Vagina (tissue), 2 donors: ENCODE measurements at regions not wholly inside any gene's neighbourhood (a gene's known extent, or its start where the extent isn't known, plus 50 kb on each side); places are given as distances from the start of the nearest gene placed in this dataset.
"Not testable (repeated sequence)": the region's sequence is repeated elsewhere in the genome, so short reads cannot be mapped to it uniquely, and the experiment has no call there.

Experiments
- DNase-seq, 2 donors: peaks; one replicate each; pipeline ENCODE4 v3.0.0-alpha.2; 2017; ENCODE audit errors: extremely low spot score in 2 of 2
- H3K27ac ChIP-seq: fragments of 200-600 bp; sonication (generic); one replicate; pipeline ENCODE4 v1.5.1; 2019
- H3K27me3 ChIP-seq: fragments of 200-600 bp; sonication (generic); one replicate; pipeline ENCODE4 v1.5.1; 2019
- H3K36me3 ChIP-seq, 2 donors: fragments of 200-600 bp; sonication (generic); one replicate each; pipeline ENCODE4 v1.5.1; 2017 to 2019
- H3K4me1 ChIP-seq: fragments of 200-600 bp; sonication (generic); one replicate; pipeline ENCODE4 v1.5.1; 2019
- H3K4me3 ChIP-seq, 2 donors: fragments of 200-600 bp; sonication (generic); 1 replicate in 1 of 2; 2 replicates in 1 of 2; pipeline ENCODE4 v1.5.1; 2016 to 2019
- H3K9me3 ChIP-seq: fragments of 200-600 bp; sonication (generic); one replicate; pipeline ENCODE4 v1.5.1; 2019
- POLR2A ChIP-seq, 2 donors: fragments of 450-650 bp; IDR thresholded peaks; one replicate each; pipeline ENCODE4 v1.6.1; 2017; ENCODE audit warnings: antibody characterized with exemption in 2 of 2, mild to moderate bottlenecking in 2 of 2, moderate library complexity in 2 of 2
- POLR2AphosphoS5 ChIP-seq, 2 donors: sonication (generic); formaldehyde crosslinking; IDR thresholded peaks; one replicate each; pipeline ENCODE4 v1.9.0; 2017; ENCODE audit warnings: antibody characterized with exemption in 2 of 2, mild to moderate bottlenecking in 2 of 2, low read depth in 1 of 2; ENCODE audit not compliant: insufficient read depth in 1 of 2
- intact Hi-C: fragments of 100-400 bp; cut with DNase I; formaldehyde crosslinking; loops from one replicate; pipeline ENCODE4 v1.15.1; 2023
- TF ChIP-seq, protein P1 (sequence below), 3 experiments: fragments of 450-650 bp in 2 of 3; fragments of 200-600 bp in 1 of 3; sonication (generic) in 1 of 3; IDR thresholded peaks; one replicate each; pipeline ENCODE4 v1.5.1; 2017 to 2019; ENCODE audit warnings: antibody characterized with exemption in 3 of 3, mild to moderate bottlenecking in 2 of 3, moderate library complexity in 2 of 3

GRCh38 chr1:68908316-68908715, 411.4 kb upstream of the DEPDC1 start:
- TF ChIP-seq, protein P1, sequence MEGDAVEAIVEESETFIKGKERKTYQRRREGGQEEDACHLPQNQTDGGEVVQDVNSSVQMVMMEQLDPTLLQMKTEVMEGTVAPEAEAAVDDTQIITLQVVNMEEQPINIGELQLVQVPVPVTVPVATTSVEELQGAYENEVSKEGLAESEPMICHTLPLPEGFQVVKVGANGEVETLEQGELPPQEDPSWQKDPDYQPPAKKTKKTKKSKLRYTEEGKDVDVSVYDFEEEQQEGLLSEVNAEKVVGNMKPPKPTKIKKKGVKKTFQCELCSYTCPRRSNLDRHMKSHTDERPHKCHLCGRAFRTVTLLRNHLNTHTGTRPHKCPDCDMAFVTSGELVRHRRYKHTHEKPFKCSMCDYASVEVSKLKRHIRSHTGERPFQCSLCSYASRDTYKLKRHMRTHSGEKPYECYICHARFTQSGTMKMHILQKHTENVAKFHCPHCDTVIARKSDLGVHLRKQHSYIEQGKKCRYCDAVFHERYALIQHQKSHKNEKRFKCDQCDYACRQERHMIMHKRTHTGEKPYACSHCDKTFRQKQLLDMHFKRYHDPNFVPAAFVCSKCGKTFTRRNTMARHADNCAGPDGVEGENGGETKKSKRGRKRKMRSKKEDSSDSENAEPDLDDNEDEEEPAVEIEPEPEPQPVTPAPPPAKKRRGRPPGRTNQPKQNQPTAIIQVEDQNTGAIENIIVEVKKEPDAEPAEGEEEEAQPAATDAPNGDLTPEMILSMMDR (IDR thresholded peaks at IDR 0.05), result no peak
- TF ChIP-seq POLR2AphosphoS5 (IDR thresholded peaks at IDR 0.05; ENCODE audit: insufficient read depth in 1 of 2, low read depth in 1 of 2), result no peak
- TF ChIP-seq POLR2A (IDR thresholded peaks at IDR 0.05), result no peak
- Histone ChIP-seq H3K27me3 (no peaks in the 10 kb centered on the region), H3K9me3 (no peaks in the 10 kb centered on the region), H3K36me3 (no peaks in the 10 kb centered on the region), H3K4me3 (no peak overlapping the region), H3K27ac (no peak overlapping the region), H3K4me1 (no peaks in the 10 kb centered on the region)
- no peak for DNase-seq
- intact Hi-C loops, result no loop called here

DNA sequence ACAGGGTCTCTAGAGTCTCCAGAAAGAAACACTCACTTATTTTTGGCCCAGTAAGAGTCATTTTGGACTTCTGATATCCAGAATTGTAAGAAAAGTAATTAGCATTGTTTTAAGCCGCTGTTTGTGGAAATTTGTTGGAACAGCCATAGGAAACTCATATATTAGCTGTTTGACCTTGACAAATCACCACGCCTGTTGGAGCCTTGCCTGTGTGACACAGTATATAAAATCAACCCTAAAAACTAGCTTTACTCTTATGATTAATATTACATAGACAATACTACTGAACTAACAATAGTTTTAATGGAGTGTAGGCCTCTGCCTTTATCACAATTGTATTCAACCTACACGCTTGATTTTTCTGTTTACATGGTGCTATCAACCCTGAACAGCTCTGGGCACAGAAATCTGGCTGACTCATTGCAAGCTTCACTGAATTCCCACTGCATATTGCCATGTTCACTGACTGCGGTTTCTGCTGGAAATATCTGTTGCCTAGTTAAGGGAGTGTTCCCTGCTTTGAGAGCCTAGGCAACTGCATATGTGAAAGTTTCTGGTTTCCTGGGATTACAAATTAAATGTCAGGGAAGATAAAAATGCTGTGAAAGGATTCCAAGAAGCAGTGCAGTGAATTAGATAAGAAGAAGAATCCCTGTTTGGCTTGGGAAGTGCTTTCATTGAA, 419.5 kb upstream of the DEPDC1 start:
- Histone ChIP-seq H3K4me3 (no peak overlapping the region), H3K27me3 (no peaks in the 10 kb centered on the region), H3K36me3 (no peaks in the 10 kb centered on the region), H3K27ac (peak overlapping the region; percentile 2), H3K4me1 (peaks cover 14% of the 10 kb centered on the region), H3K9me3 (no peaks in the 10 kb centered on the region)
- intact Hi-C loops, result no loop called here
- TF ChIP-seq POLR2AphosphoS5 (IDR thresholded peaks at IDR 0.05; ENCODE audit: insufficient read depth in 1 of 2, low read depth in 1 of 2) (peak in 1 of 2 donors; percentile 39), POLR2A (IDR thresholded peaks at IDR 0.05) (no peak)
- TF ChIP-seq, protein P1 (IDR thresholded peaks at IDR 0.05), result no peak
- DNase-seq, result no peak

DNA sequence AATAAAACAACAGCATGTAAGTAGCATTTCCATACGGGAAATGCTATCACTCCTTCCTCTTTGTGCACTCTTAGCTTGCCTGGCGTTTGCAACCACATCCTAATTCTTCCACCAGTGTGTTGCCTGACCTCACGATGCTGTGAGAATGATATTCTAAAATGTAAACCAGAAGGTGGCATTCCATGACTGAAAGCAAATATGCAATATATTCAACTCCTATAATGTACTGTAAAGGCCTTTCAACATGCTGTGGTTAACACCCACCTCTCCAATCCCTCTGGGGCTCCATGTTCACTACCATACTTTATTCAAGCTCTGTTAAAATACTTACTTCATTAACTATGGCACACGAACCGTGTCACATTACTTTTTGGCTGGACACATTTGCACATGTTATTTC, 420.6 kb upstream of the DEPDC1 start:
- intact Hi-C loops, result no loop called here

DNA sequence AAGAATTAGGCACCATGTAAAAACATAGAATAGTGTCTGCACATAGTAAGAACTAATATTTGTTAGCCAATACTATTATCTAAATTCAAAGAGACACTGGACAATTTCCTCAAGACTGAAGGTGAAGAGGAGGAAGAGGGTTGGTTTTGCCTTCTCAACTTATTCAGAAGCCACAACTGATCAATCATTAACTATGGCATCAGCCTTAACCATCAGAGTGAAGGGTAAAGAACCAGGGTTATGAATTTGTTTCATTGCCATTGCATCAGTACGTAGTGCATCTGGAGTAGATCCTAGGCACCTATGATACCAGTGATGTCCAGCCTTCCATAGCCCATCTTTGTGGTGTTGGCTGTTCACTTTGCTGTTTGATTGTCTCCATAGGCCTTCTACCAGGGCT, 421.7 kb upstream of the DEPDC1 start:
- no peak for DNase-seq
- Histone ChIP-seq H3K4me1 (peaks cover 14% of the 10 kb centered on the region), H3K27ac (no peak overlapping the region), H3K4me3 (no peak overlapping the region), H3K9me3 (no peaks in the 10 kb centered on the region), H3K36me3 (no peaks in the 10 kb centered on the region), H3K27me3 (no peaks in the 10 kb centered on the region)
- intact Hi-C loops, result no loop called here
- no peak for TF ChIP-seq POLR2AphosphoS5 (IDR thresholded peaks at IDR 0.05; ENCODE audit: insufficient read depth in 1 of 2, low read depth in 1 of 2)
- TF ChIP-seq POLR2A (IDR thresholded peaks at IDR 0.05), result no peak
- TF ChIP-seq, protein P1 (IDR thresholded peaks at IDR 0.05), result no peak

More for the DNA sequence above, 420.6 kb upstream of the DEPDC1 start:
- TF ChIP-seq, protein P1 (IDR thresholded peaks at IDR 0.05), result no peak
- TF ChIP-seq POLR2AphosphoS5 (IDR thresholded peaks at IDR 0.05; ENCODE audit: insufficient read depth in 1 of 2, low read depth in 1 of 2) (no peak), POLR2A (IDR thresholded peaks at IDR 0.05) (no peak)
- Histone ChIP-seq H3K27ac (no peak overlapping the region), H3K4me3 (no peak overlapping the region), H3K9me3 (no peaks in the 10 kb centered on the region), H3K4me1 (peaks cover 14% of the 10 kb centered on the region), H3K27me3 (no peaks in the 10 kb centered on the region), H3K36me3 (no peaks in the 10 kb centered on the region)
- DNase-seq, result no peak

DNA sequence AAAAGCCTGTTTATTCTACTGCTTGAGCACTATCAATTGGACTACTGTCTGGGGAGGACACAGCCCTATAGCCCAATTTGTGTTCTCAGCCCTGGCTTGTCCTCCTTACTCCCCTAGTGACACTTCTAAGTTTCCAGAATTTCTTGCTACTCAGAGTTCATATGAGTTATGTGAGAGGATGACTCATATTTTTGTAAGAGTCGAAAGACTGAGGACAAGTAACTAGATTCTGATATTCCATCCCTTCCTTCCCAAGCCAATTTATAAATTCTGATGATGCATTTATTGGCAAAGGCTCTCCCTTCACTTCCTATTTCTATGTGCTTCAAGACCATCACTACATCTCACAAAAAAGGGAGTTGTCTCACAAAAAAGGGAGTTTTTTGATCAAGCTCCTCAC, 422.2 kb upstream of the DEPDC1 start:
- no peaks in the 10 kb centered on the region for H3K9me3 ChIP-seq
- no peak overlapping the region for H3K4me3 ChIP-seq
- intact Hi-C loops, result no loop called here
- peaks cover 14% of the 10 kb centered on the region for H3K4me1 ChIP-seq
- H3K27ac ChIP-seq, result no peak overlapping the region
- TF ChIP-seq, protein P1 (IDR thresholded peaks at IDR 0.05), result no peak
- TF ChIP-seq POLR2AphosphoS5 (IDR thresholded peaks at IDR 0.05; ENCODE audit: insufficient read depth in 1 of 2, low read depth in 1 of 2) (no peak), POLR2A (IDR thresholded peaks at IDR 0.05) (no peak)
- H3K27me3 ChIP-seq, result no peaks in the 10 kb centered on the region
- no peak for DNase-seq
- no peaks in the 10 kb centered on the region for H3K36me3 ChIP-seq

DNA sequence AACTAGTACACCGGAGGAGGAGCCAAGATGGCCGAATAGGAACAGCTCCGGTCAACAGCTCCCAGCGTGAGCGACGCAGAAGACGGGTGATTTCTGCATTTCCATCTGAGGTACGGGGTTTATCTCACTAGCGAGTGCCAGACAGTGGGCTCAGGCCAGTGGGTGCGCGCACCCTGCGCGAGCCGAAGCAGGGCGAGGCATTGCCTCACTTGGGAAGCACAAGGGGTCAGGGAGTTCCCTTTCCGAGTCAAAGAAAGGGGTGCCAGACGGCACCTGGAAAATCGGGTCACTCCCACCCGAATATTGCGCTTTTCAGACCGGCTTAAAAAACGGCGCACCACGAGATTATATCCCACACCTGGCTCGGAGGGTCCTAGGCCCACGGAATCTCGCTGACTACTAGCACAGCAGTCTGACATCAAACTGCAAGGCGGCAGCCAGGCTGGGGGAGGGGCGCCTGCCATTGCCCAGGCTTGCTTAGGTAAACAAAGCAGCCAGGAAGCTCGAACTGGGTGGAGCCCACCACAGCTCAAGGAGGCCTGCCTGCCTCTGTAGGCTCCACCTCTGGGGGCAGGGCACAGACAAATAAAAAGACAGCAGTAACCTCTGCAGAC, 426.7 kb upstream of the DEPDC1 start:
- H3K36me3 ChIP-seq, H3K4me1 ChIP-seq, H3K27ac ChIP-seq, H3K9me3 ChIP-seq, DNase-seq, H3K27me3 ChIP-seq, H3K4me3 ChIP-seq, intact Hi-C loops: not testable (repeated sequence)
